ENCODE measurements at regions not wholly inside any gene's neighbourhood (a gene's known extent, or its start where the extent isn't known, plus 50 kb on each side); places are given as distances from the start of the nearest gene placed in this dataset.

DNA sequence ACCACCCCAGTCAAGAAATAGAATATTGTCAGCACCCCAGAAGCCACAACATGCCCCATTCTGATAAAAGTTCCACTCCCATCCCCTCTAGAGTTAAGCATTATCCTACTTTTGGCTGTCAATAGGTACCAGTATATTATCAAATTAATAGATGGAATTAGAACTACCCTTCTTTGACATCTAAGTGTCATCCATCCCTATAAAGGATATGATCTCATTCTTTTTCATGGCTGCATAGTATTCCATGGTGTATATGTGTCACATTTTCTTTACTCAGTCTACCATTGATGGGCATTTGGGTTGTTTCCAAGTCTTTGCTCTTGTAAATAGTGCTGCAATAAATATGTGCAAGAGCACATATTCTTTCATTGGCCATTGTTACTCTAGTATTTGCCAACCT, 246.2 kb downstream of the SEC23A start:
- H4K20me1 ChIP-seq (replicated peaks; ENCODE audit: control insufficient read depth, insufficient read depth, low read length): no peaks in the 10 kb centered on the region
- no peaks in the 10 kb centered on the region for H3K79me2 ChIP-seq (ENCODE audit: control insufficient read depth, insufficient read depth, low read length)
- no peak for FAIRE-seq
- POLR2A ChIA-PET: no interaction called here
- no TSS peak for BruUV-seq (replicated peaks)
- TF ChIP-seq ZNF146 (CRISPR knock-in tag; IDR thresholded peaks at IDR 0.05; ENCODE audit: unreplicated experiment) (peak; percentile 56), RBM25 (IDR thresholded peaks at IDR 0.05; ENCODE audit: low read depth, low read length, severe bottlenecking) (peak; percentile 55), PTTG1 (tag; IDR thresholded peaks at IDR 0.05; ENCODE audit: low read depth) (no peak), NR1H2 (CRISPR knock-in tag; IDR thresholded peaks at IDR 0.05) (no peak)
- no peaks in the 10 kb centered on the region for H3K9me3 ChIP-seq (replicated peaks; ENCODE audit: control insufficient read depth, insufficient read depth, low read depth, low read length)
- H3K9ac ChIP-seq (ENCODE audit: insufficient read depth in 1 of 2, low read depth in 2 of 2, low read length in 2 of 2): no peak overlapping the region
- H3K4me1 ChIP-seq (replicated peaks in 1 of 2; ENCODE audit: control insufficient read depth in 2 of 2, insufficient read depth in 2 of 2, low read length in 2 of 2): no peaks in the 10 kb centered on the region
- no peak overlapping the region for H2AFZ ChIP-seq (ENCODE audit: low read depth, low read length)
- in situ Hi-C loops (cut with MboI): loop anchor here (25.0 kb wide), 1 partner anchor 969 kb away; no protein-coding TSS in a partner anchor
- H3K27me3 ChIP-seq (ENCODE audit: control insufficient read depth in 2 of 2, insufficient read depth in 2 of 2, low read length in 2 of 2): no peaks in the 10 kb centered on the region
- DNase-seq (ENCODE audit: extremely low read depth in 1 of 4, low spot score in 3 of 4): no peak
- no peak overlapping the region for H3K4me2 ChIP-seq (ENCODE audit: insufficient read depth, low read length)
- intact Hi-C loops (cut with micrococcal nuclease): no loop called here
- ATAC-seq: no peak
- no peak overlapping the region for H3K4me3 ChIP-seq
- no peaks in the 10 kb centered on the region for H3K9me1 ChIP-seq (ENCODE audit: control insufficient read depth, insufficient read depth, low read length)
- H3K36me3 ChIP-seq (ENCODE audit: control insufficient read depth, insufficient read depth, low read length): no peaks in the 10 kb centered on the region
- CTCF ChIA-PET (ENCODE audit: low intra/inter-chr PET ratio): no interaction called here
- H3K27ac ChIP-seq (ENCODE audit: extremely low read depth, low read depth, low read length): no peak overlapping the region

DNA sequence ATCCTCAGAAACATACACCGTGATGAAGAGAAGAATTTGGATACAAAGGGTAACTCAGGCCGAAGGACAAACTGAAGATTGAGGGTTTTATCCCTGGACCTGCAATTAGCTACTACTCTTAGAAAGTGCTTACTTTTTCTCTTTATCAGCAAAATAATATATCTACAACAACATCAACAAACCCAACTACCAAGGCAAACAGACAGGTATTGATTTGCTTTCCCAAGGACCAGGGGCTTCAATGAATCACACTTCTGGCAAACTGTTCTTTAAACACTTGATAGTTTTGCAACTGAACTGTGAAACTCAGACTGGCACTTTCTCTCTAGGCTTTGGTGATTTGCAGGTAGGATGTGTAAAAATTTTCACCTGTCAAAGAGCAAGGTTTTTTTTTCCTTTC, 247.5 kb downstream of the SEC23A start:
- Histone ChIP-seq H3K4me2 (ENCODE audit: insufficient read depth, low read length) (no peak overlapping the region), H3K9me1 (ENCODE audit: control insufficient read depth, insufficient read depth, low read length) (no peaks in the 10 kb centered on the region), H3K9ac (ENCODE audit: insufficient read depth in 1 of 2, low read depth in 2 of 2, low read length in 2 of 2) (no peak overlapping the region), H3K4me3 (no peak overlapping the region), H3K79me2 (ENCODE audit: control insufficient read depth, insufficient read depth, low read length) (no peaks in the 10 kb centered on the region), H2AFZ (ENCODE audit: low read depth, low read length) (no peak overlapping the region), H3K27ac (ENCODE audit: extremely low read depth, low read depth, low read length) (no peak overlapping the region), H4K20me1 (replicated peaks; ENCODE audit: control insufficient read depth, insufficient read depth, low read length) (no peaks in the 10 kb centered on the region), H3K4me1 (replicated peaks in 1 of 2; ENCODE audit: control insufficient read depth in 2 of 2, insufficient read depth in 2 of 2, low read length in 2 of 2) (no peaks in the 10 kb centered on the region), H3K27me3 (ENCODE audit: control insufficient read depth in 2 of 2, insufficient read depth in 2 of 2, low read length in 2 of 2) (no peaks in the 10 kb centered on the region), H3K36me3 (ENCODE audit: control insufficient read depth, insufficient read depth, low read length) (no peaks in the 10 kb centered on the region), H3K9me3 (replicated peaks; ENCODE audit: control insufficient read depth, insufficient read depth, low read depth, low read length) (no peaks in the 10 kb centered on the region)
- in situ Hi-C loops (cut with MboI): loop anchor here (25.0 kb wide), 1 partner anchor 968 kb away; no protein-coding TSS in a partner anchor
- no peak for DNase-seq (ENCODE audit: extremely low read depth in 1 of 4, low spot score in 3 of 4)
- BruUV-seq (replicated peaks): no TSS peak
- no peak for ATAC-seq
- intact Hi-C loops (cut with micrococcal nuclease): no loop called here
- no peak for FAIRE-seq
- 0% methylated on average over 2 of the region's 2 CpGs for WGBS (ENCODE audit: insufficient coverage, low coverage, missing lambda C conversion rate)
- POLR2A ChIA-PET: no interaction called here
- CTCF ChIA-PET (ENCODE audit: low intra/inter-chr PET ratio): no interaction called here
- TF ChIP-seq, protein P1, sequence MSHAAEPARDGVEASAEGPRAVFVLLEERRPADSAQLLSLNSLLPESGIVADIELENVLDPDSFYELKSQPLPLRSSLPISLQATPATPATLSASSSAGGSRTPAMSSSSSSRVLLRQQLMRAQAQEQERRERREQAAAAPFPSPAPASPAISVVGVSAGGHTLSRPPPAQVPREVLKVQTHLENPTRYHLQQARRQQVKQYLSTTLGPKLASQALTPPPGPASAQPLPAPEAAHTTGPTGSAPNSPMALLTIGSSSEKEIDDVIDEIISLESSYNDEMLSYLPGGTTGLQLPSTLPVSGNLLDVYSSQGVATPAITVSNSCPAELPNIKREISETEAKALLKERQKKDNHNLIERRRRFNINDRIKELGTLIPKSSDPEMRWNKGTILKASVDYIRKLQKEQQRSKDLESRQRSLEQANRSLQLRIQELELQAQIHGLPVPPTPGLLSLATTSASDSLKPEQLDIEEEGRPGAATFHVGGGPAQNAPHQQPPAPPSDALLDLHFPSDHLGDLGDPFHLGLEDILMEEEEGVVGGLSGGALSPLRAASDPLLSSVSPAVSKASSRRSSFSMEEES (CRISPR knock-in tag; IDR thresholded peaks at IDR 0.05): no peak
- TF ChIP-seq PHB2 (IDR thresholded peaks at IDR 0.05; ENCODE audit: low read depth) (no peak), TCF3 (CRISPR knock-in tag; IDR thresholded peaks at IDR 0.05) (no peak)
